ENCODE measurements at regions not wholly inside any gene's neighbourhood (a gene's known extent, or its start where the extent isn't known, plus 50 kb on each side); places are given as distances from the start of the nearest gene placed in this dataset.

GRCh38 chr9:79801459-79801858, 229.7 kb downstream of the TLE4 start:
- H3K27ac ChIP-seq, result no peak overlapping the region
- POLR2A ChIA-PET (ENCODE audit: low non-redundant PET), result no interaction called here
- TF ChIP-seq, protein P1, sequence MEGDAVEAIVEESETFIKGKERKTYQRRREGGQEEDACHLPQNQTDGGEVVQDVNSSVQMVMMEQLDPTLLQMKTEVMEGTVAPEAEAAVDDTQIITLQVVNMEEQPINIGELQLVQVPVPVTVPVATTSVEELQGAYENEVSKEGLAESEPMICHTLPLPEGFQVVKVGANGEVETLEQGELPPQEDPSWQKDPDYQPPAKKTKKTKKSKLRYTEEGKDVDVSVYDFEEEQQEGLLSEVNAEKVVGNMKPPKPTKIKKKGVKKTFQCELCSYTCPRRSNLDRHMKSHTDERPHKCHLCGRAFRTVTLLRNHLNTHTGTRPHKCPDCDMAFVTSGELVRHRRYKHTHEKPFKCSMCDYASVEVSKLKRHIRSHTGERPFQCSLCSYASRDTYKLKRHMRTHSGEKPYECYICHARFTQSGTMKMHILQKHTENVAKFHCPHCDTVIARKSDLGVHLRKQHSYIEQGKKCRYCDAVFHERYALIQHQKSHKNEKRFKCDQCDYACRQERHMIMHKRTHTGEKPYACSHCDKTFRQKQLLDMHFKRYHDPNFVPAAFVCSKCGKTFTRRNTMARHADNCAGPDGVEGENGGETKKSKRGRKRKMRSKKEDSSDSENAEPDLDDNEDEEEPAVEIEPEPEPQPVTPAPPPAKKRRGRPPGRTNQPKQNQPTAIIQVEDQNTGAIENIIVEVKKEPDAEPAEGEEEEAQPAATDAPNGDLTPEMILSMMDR (conservative IDR thresholded peaks at IDR 0.05; ENCODE audit: low read depth), result no peak
- CTCF ChIA-PET, result no interaction called here
- DNase-seq (ENCODE audit: low spot score), result no peak

DNA sequence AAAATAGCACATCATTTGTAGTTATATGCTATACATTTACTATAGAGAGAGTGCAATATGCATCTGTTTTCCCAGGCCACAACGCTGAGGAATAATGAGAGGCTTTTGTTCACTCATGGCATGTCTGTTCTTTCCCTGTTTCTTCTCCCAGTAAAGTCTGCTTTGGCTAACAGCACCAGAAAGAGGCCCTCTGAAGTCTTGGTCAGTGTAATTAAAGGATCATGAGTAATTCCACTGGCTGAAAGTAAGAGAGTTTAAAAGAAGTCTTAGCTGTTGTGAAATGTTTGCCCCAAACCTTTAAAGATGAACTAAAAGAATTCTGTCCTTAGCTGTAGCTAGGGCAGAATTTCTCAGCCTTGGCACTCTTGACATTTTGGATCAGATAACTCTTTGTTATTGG, 228.8 kb downstream of the TLE4 start:
- H3K27ac ChIP-seq, result no peak overlapping the region
- ChIA-PET CTCF (no interaction called here), POLR2A (ENCODE audit: low non-redundant PET) (no interaction called here)

GRCh38 chr9:79799691-79800335, 228.0 kb downstream of the TLE4 start:
- DNase-seq (ENCODE audit: low spot score), result no peak
- ChIA-PET POLR2A (ENCODE audit: low non-redundant PET) (no interaction called here), CTCF (no interaction called here)
- TF ChIP-seq, protein P1 (conservative IDR thresholded peaks at IDR 0.05; ENCODE audit: low read depth), result no peak
- H3K27ac ChIP-seq, result no peak overlapping the region

More for the DNA sequence above, 228.8 kb downstream of the TLE4 start:
- TF ChIP-seq, protein P1 (conservative IDR thresholded peaks at IDR 0.05; ENCODE audit: low read depth), result no peak
- no peak for DNase-seq (ENCODE audit: low spot score)

GRCh38 chr9:79798450-79798849, 226.7 kb downstream of the TLE4 start:
- H3K27ac ChIP-seq, result no peak overlapping the region
- ChIA-PET CTCF (no interaction called here), POLR2A (ENCODE audit: low non-redundant PET) (no interaction called here)
- TF ChIP-seq, protein P1 (conservative IDR thresholded peaks at IDR 0.05; ENCODE audit: low read depth), result no peak
- DNase-seq (ENCODE audit: low spot score), result no peak

DNA sequence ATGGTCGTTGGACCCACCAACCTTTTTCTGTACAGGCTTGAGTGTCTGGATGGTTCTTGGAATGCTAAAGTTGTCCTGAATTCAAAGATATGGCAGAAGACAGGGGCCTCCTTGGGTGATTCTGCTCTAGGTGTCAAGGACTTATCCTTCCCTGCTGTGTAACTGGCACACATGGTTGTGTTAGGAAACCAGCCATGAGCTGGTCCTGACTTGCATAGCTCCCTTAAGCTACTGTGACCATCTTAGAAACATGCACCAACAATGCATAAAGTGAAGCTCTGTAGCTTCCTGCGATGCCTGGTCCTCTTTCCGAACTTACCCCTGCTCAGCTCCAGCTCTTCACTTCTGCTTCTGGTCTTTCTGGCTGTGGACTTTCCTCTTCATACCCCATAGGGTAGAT, 224.6 kb downstream of the TLE4 start:
- CTCF ChIA-PET, result interaction anchor here (0.6 kb wide), 1 partner anchor 228 kb away, joined by 3 read pairs; no protein-coding TSS in a partner anchor
- TF ChIP-seq, protein P1 (conservative IDR thresholded peaks at IDR 0.05; ENCODE audit: low read depth), result no peak
- POLR2A ChIA-PET (ENCODE audit: low non-redundant PET), result no interaction called here
- DNase-seq (ENCODE audit: low spot score), result no peak
- no peak overlapping the region for H3K27ac ChIP-seq

DNA sequence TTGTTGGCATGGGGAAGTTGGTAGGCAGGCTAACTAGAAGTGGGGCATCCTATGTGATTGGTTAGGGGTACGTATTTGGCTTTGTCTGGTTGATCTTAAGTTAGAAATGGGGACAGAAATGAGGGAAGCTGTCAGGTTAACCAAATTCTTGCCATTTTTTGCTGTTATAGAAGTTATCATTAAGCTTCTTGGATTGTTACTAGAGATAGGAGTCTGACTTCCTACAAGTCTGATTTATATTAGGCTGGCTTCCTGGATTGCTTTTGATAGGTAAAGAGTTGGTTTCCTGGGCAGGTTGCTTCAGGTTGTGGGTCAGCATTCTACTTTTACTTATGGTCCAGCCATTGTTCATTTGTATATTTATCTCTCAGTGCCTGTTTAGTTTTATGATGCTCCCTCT, 216.9 kb downstream of the TLE4 start:
- DNase-seq (ENCODE audit: low spot score), result no peak
- CTCF ChIA-PET, result no interaction called here

More for the DNA sequence above, 216.9 kb downstream of the TLE4 start:
- POLR2A ChIA-PET (ENCODE audit: low non-redundant PET), result no interaction called here
- H3K27ac ChIP-seq, result no peak overlapping the region
- TF ChIP-seq, protein P1 (conservative IDR thresholded peaks at IDR 0.05; ENCODE audit: low read depth), result no peak
